ENCODE measurements at regions not wholly inside any gene's neighbourhood (a gene's known extent, or its start where the extent isn't known, plus 50 kb on each side); places are given as distances from the start of the nearest gene placed in this dataset.
A peak's percentile ranks its signal among the peaks of the same experiment; 100 is the strongest.

DNA sequence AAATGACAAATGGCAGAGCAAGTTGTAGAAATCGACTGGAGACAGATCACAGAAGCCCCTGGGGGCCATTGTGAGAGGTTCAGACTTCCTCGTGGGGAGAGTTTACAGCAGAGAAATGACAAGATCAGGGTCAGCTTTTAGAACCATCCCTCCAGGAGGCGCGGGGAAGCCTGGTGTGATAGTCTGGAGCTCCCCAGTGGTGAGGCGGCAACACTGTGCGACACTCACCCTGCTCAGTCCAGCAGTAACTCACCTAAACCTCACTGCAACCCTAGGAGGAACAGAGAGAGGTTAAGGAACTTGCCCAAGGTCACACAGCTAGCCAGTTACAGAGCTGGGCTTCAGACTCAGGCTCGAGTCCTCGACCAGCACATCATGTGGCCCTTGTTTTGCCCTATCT, 123.4 kb upstream of the IRX3 start:
- no peak for DNase-seq (ENCODE audit: low spot score)

DNA sequence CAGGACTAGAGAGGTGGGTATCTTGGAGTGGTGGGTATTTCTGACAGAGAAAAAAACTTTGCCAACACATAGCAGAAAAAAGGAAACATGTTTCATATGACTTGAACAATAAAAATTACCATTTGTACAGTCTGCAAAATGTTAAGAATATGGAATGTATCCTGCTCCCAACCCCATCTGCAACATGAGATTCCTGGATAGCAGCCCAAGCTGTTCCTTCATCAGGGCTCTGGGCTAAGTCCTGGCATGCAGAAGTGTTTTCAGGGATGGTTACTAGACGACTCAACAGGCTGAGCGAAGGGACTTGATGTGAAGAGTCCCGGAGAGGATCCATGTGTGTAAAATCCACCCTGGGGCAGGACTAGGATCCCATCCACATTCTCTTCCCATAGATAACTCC, 121.0 kb upstream of the IRX3 start:
- DNase-seq (ENCODE audit: low spot score), result no peak

DNA sequence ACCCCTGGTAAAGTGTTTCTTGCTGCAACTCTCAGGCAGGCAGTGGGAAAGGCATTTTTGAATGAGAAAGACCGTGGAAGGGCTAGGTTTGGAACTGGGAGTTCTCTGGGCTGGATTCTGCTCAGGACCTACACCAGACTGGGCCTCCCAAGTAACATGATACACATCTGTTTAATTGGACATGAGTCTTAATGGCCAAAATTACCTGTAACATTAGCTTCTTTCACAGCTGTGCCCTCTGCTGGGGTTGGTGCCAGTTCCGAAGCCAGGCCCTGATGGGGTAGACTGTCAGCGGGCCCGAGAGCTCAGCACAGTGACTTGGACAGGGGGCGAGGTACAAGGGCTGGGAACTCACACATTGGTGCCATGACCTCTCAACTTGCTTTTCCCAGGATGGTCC, 118.9 kb upstream of the IRX3 start:
- DNase-seq (ENCODE audit: low spot score), result no peak

DNA sequence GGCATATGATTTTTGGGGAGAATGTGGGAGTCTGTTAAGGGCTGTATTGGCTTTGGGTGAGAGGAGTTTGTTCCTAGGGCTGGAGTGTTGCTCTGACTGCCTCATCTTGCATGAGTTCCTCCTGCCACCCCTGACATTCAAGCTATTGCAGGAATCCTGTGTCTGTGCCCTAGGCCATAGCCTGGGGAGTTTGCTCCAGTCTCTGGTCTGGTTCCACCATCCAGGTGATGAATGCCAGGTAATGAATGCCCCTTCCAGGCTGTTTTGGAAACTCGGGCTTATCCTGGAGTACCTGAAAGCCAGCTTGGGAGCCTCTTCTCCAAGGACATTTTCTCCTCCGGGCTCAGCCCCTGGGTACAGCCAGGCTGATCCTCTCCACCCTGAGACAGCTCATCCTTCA, 117.0 kb upstream of the IRX3 start:
- no peak for DNase-seq (ENCODE audit: low spot score)

DNA sequence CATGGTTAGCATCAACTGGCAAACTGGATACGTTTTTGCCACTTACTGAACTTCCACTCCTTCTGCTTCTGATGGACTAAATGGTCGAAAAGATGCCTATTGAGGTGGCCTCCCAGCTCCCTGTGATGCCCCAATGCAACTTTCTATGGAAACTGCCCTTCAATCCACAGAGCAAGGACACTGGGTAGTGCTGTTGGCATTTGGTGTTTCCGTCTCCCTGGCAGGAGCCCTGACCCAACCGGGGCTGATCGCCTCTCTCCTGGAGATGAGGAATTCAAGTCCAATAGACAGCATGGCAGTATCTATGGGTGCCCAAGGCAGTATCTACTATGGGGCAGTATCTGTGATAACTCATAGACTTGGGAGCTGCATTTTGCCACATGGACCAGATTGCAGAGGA, 116.3 kb upstream of the IRX3 start:
- DNase-seq (ENCODE audit: low spot score), result no peak

DNA sequence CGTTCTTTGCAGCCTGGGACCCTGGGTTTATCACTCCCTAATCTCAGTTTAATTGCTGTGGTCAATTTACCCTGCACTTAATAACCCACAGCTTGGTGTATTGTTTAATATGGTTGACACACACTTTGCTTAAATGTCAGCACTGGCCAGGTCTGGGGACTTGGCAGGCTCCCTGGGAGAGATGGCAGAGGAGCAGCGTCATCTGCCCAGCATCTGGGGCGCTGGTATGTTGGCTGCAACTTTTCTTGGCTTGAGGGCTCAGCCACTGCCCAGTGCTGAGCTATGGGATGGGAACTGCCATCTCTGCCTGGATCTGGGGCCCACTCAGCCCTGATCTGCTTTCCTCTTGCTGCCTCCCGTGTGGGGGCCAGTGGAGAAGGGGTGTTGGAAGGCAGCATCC, 115.7 kb upstream of the IRX3 start:
- DNase-seq (ENCODE audit: low spot score), result no peak

- DNase-seq (ENCODE audit: low spot score), result no peak
These were observed 113.7 kb upstream of the IRX3 start for GRCh38 chr16:54400261-54400660.

DNA sequence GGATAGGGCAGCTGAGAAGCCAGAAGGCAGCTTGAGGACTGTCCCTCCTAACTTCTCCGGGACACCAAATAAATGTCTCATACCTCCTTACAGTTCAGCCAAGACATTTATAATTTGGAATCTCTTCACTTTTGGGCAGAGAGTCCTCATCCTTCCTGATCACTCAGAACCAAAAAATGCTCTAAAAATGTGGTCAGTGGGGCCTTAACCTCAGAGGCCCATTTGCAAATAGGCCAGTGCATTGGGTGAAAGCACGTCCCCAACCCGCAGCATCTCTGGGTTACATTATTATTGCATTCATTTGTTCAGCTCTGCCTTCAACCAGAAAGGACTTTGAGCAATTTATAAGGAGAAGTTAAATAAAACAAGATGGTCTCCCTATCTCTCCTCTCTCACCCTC, 112.4 kb upstream of the IRX3 start:
- DNase-seq (ENCODE audit: low spot score), result no peak

DNA sequence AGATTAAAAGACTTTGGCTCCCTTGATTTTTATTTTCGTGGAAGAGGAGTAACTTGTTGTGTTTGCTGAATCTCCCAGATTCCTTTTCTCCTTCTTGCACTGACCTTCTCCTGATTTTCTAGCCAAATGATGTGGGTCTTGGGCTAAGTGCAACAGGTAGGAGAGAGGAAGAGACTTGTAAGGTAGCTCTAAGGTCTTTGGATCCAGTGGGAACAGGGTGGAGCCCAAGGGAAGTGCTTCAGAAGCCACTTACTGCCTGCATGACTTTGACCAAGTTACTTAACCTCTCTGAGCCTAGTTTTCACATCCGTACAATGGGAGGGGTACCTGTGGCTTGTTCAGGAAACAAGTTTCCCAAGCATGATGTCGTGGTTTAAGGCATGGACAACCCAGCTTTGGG, 111.3 kb upstream of the IRX3 start:
- no peak for DNase-seq (ENCODE audit: low spot score)

- no peak for DNase-seq (ENCODE audit: low spot score)
These were observed 110.7 kb upstream of the IRX3 start for GRCh38 chr16:54397190-54397835.

DNA sequence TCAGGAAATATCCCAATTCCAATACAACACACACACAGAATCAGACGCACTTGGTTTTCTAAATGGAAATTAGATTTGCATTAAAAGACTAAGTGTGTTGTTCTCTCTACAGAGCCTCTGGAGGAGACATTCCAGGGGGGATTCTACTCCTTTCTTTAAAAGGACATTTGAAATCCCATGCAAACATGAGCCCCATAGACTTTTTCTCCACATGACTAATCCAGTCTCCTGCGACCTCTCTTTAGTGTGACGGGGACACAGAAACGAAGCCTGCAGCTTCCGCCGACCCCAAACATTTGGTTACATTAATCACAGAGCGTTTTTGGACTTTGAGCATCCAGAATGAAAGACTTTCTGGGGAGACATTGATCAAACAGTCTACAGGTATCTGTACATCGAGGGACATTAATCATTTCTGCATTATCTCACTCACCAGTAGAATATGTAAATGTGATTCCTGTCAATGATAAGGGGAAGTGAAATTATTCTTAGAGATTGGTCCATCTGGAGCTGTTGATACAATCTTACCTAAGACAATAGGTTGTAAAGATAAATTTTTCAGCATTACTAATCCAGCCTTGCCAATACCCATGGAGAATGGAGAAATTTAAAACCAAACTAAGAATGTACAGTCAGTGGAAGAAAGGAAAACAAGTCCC, 103.4 kb upstream of the IRX3 start:
- DNase-seq (ENCODE audit: low spot score), result no peak

- DNase-seq (ENCODE audit: low spot score), result no peak
These were observed 98.6 kb upstream of the IRX3 start for GRCh38 chr16:54385141-54385540.

- DNase-seq (ENCODE audit: low spot score), result no peak
These were observed 95.2 kb upstream of the IRX3 start for GRCh38 chr16:54381601-54382313.

GRCh38 chr16:54375071-54375470, 88.5 kb upstream of the IRX3 start:
- no peak for DNase-seq (ENCODE audit: low spot score)

DNA sequence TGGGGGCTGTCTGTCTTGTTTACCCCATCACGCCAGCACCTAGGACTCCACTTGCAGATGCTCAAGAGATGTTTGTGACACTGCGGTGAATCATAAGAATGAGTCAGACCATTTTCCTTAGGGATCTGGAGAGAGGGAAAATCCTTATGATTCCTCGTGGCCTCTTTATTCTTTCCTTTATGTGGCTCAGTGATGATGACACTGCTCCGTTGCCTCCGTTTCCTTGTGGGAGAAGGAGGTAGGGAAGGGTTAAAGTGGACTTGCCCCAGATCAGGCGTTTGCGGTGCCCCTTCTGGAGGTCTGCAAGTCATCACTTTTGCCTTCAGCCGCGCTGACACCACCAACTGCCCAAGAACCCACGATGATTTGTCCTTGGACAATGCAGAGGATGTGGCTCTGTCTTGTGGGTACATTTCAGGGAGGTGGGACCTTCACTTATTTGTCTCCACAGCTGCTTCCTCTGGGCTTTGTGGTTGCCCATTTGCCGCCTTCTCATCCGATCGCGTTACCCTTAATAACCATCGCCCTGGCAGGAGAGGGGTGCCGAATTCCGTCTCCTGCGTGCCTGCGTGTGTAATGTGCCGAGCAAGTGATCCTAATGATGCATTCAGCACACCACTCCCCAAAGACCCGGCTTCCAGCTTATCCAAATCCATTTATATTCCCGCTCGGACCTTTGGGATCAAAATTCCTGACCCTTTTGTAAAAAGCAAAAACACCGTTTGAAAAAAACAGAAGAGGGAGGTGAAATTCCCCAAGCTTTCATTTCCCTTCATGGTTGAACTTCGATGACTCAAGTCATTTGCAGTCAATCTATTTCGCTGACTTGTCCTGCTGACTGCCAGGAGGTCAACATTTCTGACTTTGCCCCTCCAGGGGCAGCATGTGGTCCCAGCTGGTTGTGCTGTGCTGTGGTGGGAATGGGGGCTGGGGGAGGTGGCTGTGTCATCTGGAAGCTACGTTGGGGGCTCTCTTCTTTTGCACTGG, 87.2 kb upstream of the IRX3 start:
- peak; percentile 14 for DNase-seq (ENCODE audit: low spot score)

DNA sequence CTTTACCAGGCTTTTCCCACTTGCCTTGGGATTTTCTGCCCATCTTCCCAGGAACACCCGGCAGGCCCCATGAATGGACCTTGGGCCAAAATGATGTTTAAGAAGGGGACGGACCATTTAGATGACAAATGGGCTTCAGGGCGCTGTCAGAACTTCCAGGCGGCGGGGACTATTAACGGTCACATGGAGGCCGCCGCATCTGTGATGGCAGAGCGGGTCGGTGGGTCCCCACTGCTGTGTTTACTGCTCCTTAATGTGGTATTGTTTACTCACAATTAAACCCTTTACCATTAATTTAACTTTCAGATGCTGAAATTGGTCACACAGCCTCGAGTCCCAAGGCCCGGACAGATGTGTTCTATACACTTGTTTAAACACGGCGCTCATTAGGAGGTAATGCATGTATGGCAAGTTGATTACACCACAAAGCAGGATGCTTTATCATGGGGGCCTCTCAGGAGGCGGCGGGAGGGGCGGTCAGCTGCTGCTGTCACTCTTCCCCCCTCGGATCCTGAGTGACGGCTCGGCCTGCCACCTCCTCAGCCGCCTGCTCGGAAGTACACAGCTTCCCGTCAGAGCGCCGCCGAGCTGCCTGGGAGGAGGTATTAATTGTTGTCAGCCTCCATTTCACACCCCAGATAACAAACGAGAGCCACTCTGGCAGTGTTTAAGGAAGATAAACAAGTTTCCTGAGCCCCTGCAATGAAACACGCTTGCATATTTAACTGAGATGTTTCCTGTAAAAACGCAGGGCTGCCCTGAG, 83.9 kb upstream of the IRX3 start:
- no peak for DNase-seq (ENCODE audit: low spot score)

GRCh38 chr16:54369861-54370260, 83.3 kb upstream of the IRX3 start:
- DNase-seq (ENCODE audit: low spot score), result no peak

DNA sequence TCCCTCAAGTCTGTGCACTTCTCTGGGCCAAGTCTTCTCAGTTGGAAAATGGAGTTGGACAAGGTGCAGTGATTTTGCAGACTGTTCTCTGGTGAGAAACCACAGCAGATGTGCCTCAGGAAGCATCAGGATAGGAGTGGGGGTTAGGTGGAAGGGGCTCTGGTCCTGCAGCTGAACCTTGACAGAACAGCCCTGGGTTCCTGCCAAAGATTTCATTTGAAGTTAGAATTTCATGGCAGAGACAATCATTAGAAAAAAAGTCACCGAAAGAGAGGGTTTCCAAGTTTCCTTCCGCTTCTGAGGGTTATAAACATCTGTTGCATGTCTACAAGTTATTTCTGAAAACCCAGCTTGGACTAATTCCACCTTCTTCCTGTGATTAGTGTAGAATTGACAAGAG, 80.4 kb upstream of the IRX3 start:
- no peak for DNase-seq (ENCODE audit: low spot score)

- no peak for DNase-seq (ENCODE audit: low spot score)
These were observed 79.5 kb upstream of the IRX3 start for GRCh38 chr16:54365990-54366634.

DNA sequence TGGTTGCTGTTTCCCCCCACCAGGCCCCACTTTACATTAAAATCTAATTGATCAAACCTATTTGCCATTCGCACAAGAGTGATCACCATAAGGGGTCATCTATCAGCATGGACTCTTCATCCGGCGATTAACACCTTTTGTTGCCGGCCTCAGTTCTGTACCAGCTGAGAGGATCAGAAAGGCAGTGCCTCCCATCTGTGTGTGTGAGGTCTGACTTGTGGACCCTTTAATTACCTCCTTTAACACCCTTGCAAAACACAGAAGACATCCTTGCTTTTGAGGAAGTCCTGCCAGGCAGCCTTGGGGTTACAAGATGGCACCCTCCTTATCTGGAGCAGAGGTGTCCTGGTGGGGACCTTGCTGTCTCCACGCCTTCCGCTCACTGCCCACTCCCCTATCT, 77.2 kb upstream of the IRX3 start:
- no peak for DNase-seq (ENCODE audit: low spot score)

- no peak for DNase-seq (ENCODE audit: low spot score)
These were observed 76.1 kb upstream of the IRX3 start for GRCh38 chr16:54362591-54363206.
